ENCODE measurements at regions not wholly inside any gene's neighbourhood (a gene's known extent, or its start where the extent isn't known, plus 50 kb on each side); places are given as distances from the start of the nearest gene placed in this dataset.

GRCh38 chr9:106405871-106406435, 457.0 kb upstream of the ZNF462 start:
- H3K27ac Mint-ChIP-seq (ENCODE audit: unreplicated experiment): no peak overlapping the region
- POLR2A ChIA-PET: no interaction called here

GRCh38 chr9:106414042-106414441, 448.9 kb upstream of the ZNF462 start:
- no peaks in the 10 kb centered on the region for H3K36me3 ChIP-seq (ENCODE audit: control insufficient read depth, insufficient read depth, low read length)
- intact Hi-C loops (cut with micrococcal nuclease; ENCODE audit: unreplicated experiment): no loop called here
- Mint-ChIP-seq H3K27ac (ENCODE audit: unreplicated experiment) (no peak overlapping the region), H3K9me3 (ENCODE audit: unreplicated experiment) (no peaks in the 10 kb centered on the region), H3K4me3 (ENCODE audit: unreplicated experiment) (no peak overlapping the region), H3K4me1 (ENCODE audit: low read depth, unreplicated experiment) (no peaks in the 10 kb centered on the region), H3K36me3 (ENCODE audit: insufficient read depth, unreplicated experiment) (no peaks in the 10 kb centered on the region), H3K27me3 (ENCODE audit: insufficient read depth, unreplicated experiment) (no peaks in the 10 kb centered on the region)
- no peak for DNase-seq
- ChIA-PET POLR2A (no interaction called here), CTCF (no interaction called here)
- no peaks in the 10 kb centered on the region for H3K4me1 ChIP-seq
- no peaks in the 10 kb centered on the region for H3K9me3 ChIP-seq
- no TSS peak for BruUV-seq (replicated peaks)
- H3K4me3 ChIP-seq (ENCODE audit: low read depth, low read length): no peak overlapping the region
- H3K27me3 ChIP-seq (replicated peaks; ENCODE audit: control insufficient read depth, insufficient read depth, low read length): no peaks in the 10 kb centered on the region
- TF ChIP-seq CTCF (IDR thresholded peaks at IDR 0.05; ENCODE audit: insufficient read depth in 1 of 2, low read depth in 1 of 2, low read length in 1 of 2, severe bottlenecking in 1 of 2, unreplicated experiment in 1 of 2): no peak

More at GRCh38 chr9:106405871-106406435, 457.0 kb upstream of the ZNF462 start:
- intact Hi-C loops (cut with micrococcal nuclease; ENCODE audit: unreplicated experiment): no loop called here
- Histone ChIP-seq H3K4me3 (ENCODE audit: low read depth, low read length) (no peak overlapping the region), H3K36me3 (ENCODE audit: control insufficient read depth, insufficient read depth, low read length) (no peaks in the 10 kb centered on the region), H3K4me1 (peaks cover 25% of the 10 kb centered on the region), H3K27me3 (replicated peaks; ENCODE audit: control insufficient read depth, insufficient read depth, low read length) (no peaks in the 10 kb centered on the region), H3K9me3 (no peaks in the 10 kb centered on the region)
- no peaks in the 10 kb centered on the region for H3K36me3 Mint-ChIP-seq (ENCODE audit: insufficient read depth, unreplicated experiment)
- no peaks in the 10 kb centered on the region for H3K27me3 Mint-ChIP-seq (ENCODE audit: insufficient read depth, unreplicated experiment)
- H3K4me3 Mint-ChIP-seq (ENCODE audit: unreplicated experiment): no peak overlapping the region
- CTCF ChIA-PET: no interaction called here
- TF ChIP-seq CTCF (IDR thresholded peaks at IDR 0.05; ENCODE audit: insufficient read depth in 1 of 2, low read depth in 1 of 2, low read length in 1 of 2, severe bottlenecking in 1 of 2, unreplicated experiment in 1 of 2): no peak
- H3K9me3 Mint-ChIP-seq (ENCODE audit: unreplicated experiment): no peaks in the 10 kb centered on the region
- no peak for DNase-seq
- BruUV-seq (replicated peaks): no TSS peak
- H3K4me1 Mint-ChIP-seq (ENCODE audit: low read depth, unreplicated experiment): peaks cover 17% of the 10 kb centered on the region

GRCh38 chr9:106417685-106418084, 445.3 kb upstream of the ZNF462 start:
- intact Hi-C loops (cut with micrococcal nuclease; ENCODE audit: unreplicated experiment): no loop called here
- H3K4me3 Mint-ChIP-seq (ENCODE audit: unreplicated experiment): no peak overlapping the region

More at GRCh38 chr9:106417685-106418084, 445.3 kb upstream of the ZNF462 start:
- peaks cover 7% of the 10 kb centered on the region for H3K4me1 Mint-ChIP-seq (ENCODE audit: low read depth, unreplicated experiment)
- Histone ChIP-seq H3K36me3 (ENCODE audit: control insufficient read depth, insufficient read depth, low read length) (no peaks in the 10 kb centered on the region), H3K4me3 (ENCODE audit: low read depth, low read length) (no peak overlapping the region), H3K27me3 (replicated peaks; ENCODE audit: control insufficient read depth, insufficient read depth, low read length) (no peaks in the 10 kb centered on the region), H3K9me3 (no peaks in the 10 kb centered on the region), H3K4me1 (no peaks in the 10 kb centered on the region)
- no peak for DNase-seq
- no peaks in the 10 kb centered on the region for H3K36me3 Mint-ChIP-seq (ENCODE audit: insufficient read depth, unreplicated experiment)
- TF ChIP-seq CTCF (IDR thresholded peaks at IDR 0.05; ENCODE audit: insufficient read depth in 1 of 2, low read depth in 1 of 2, low read length in 1 of 2, severe bottlenecking in 1 of 2, unreplicated experiment in 1 of 2): no peak
- no TSS peak for BruUV-seq (replicated peaks)
- CTCF ChIA-PET: no interaction called here
- H3K9me3 Mint-ChIP-seq (ENCODE audit: unreplicated experiment): no peaks in the 10 kb centered on the region
- POLR2A ChIA-PET: no interaction called here
- H3K27me3 Mint-ChIP-seq (ENCODE audit: insufficient read depth, unreplicated experiment): no peaks in the 10 kb centered on the region
- H3K27ac Mint-ChIP-seq (ENCODE audit: unreplicated experiment): no peak overlapping the region
